Ovary (tissue), 3 donors: ENCODE measurements at regions not wholly inside any gene's neighbourhood (a gene's known extent, or its start where the extent isn't known, plus 50 kb on each side); places are given as distances from the start of the nearest gene placed in this dataset.
"Not testable (repeated sequence)": the region's sequence is repeated elsewhere in the genome, so short reads cannot be mapped to it uniquely, and the experiment has no call there.

Experiments
- POLR2A ChIP-seq: fragments of 450-650 bp; IDR thresholded peaks from one replicate; pipeline ENCODE4 v1.6.1; 2017; ENCODE audit warnings: antibody characterized with exemption, mild to moderate bottlenecking, moderate library complexity
- TF ChIP-seq, protein P1 (sequence below), 3 donors: fragments of 450-650 bp in 2 of 3; fragments of 200-600 bp in 1 of 3; IDR thresholded peaks; one replicate each; pipeline versions ENCODE4 v1.5.1 to v1.8.0; 2016 to 2022; ENCODE audit warnings: antibody characterized with exemption in 3 of 3, mild to moderate bottlenecking in 1 of 3
- donor health status: DM: no; HTN: no; CAD: no.

- not testable (repeated sequence) for TF ChIP-seq POLR2A
- TF ChIP-seq, protein P1, sequence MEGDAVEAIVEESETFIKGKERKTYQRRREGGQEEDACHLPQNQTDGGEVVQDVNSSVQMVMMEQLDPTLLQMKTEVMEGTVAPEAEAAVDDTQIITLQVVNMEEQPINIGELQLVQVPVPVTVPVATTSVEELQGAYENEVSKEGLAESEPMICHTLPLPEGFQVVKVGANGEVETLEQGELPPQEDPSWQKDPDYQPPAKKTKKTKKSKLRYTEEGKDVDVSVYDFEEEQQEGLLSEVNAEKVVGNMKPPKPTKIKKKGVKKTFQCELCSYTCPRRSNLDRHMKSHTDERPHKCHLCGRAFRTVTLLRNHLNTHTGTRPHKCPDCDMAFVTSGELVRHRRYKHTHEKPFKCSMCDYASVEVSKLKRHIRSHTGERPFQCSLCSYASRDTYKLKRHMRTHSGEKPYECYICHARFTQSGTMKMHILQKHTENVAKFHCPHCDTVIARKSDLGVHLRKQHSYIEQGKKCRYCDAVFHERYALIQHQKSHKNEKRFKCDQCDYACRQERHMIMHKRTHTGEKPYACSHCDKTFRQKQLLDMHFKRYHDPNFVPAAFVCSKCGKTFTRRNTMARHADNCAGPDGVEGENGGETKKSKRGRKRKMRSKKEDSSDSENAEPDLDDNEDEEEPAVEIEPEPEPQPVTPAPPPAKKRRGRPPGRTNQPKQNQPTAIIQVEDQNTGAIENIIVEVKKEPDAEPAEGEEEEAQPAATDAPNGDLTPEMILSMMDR (IDR thresholded peaks at IDR 0.05), result not testable (repeated sequence)
These were observed 116.2 kb downstream of the VGLL3 start for GRCh38 chr3:86874790-86875189.
